H1 (cell line): ENCODE measurements at regions not wholly inside any gene's neighbourhood (a gene's known extent, or its start where the extent isn't known, plus 50 kb on each side); places are given as distances from the start of the nearest gene placed in this dataset.

Experiments used
- CTCF ChIA-PET: fragments of 300-600 bp; sonication (Branson Sonifier 250); formaldehyde crosslinking; loops from one replicate; lab custom pipeline; 2021; ENCODE audit not compliant: partially characterized antibody; lab: Charles Lee
- POLR2A ChIA-PET: fragments of 300-600 bp; sonication (Branson Sonifier 250); formaldehyde crosslinking; loops from one replicate; lab custom pipeline; 2021; ENCODE audit warnings: inconsistent platforms; ENCODE audit not compliant: partially characterized antibody; lab: Charles Lee
- DNase-seq, 2 experiments: peaks; one replicate each; pipeline versions ENCODE4 v3.0.0 to v3.0.0-alpha.2; 2010 to 2022; ENCODE audit warnings: low spot score in 2 of 2, low read depth in 1 of 2, mixed read lengths in 1 of 2
- FAIRE-seq: peaks from 2 replicates; lab custom pipeline; 2011; peaks lifted over from hg19 to GRCh38; lab: Jason Lieb, UNC
- H2AFZ ChIP-seq: 2 replicates; pipeline ENCODE4 v1.8.1; 2012; ENCODE audit warnings: low read length, inconsistent platforms
- H2AK5ac ChIP-seq: 2 replicates; pipeline ENCODE4 v1.6.1; 2013; ENCODE audit warnings: low read depth, low read length
- H2BK120ac ChIP-seq: replicated peaks from 2 replicates; pipeline ENCODE3; 2013; ENCODE audit warnings: low read depth, low read length, inconsistent platforms
- H2BK12ac ChIP-seq: 2 replicates; pipeline ENCODE4 v1.6.1; 2013; ENCODE audit warnings: low read depth, low read length
- H2BK15ac ChIP-seq: 2 replicates; pipeline ENCODE4 v1.6.1; 2013; ENCODE audit warnings: low read length
- H2BK20ac ChIP-seq: 2 replicates; pipeline ENCODE4 v1.6.1; 2013; ENCODE audit warnings: low read length
- H2BK5ac ChIP-seq: 2 replicates; pipeline ENCODE4 v1.6.1; 2013; ENCODE audit warnings: low read depth, low read length
- H3K14ac ChIP-seq: 2 replicates; pipeline ENCODE4 v1.6.1; 2013; ENCODE audit warnings: inconsistent platforms; ENCODE audit not compliant: insufficient read length
- H3K18ac ChIP-seq: 2 replicates; pipeline ENCODE4 v1.6.1; 2013; ENCODE audit warnings: low read length; ENCODE audit errors: extremely low read depth
- H3K23ac ChIP-seq: 2 replicates; pipeline ENCODE4 v1.6.1; 2013; ENCODE audit warnings: inconsistent platforms; ENCODE audit not compliant: insufficient read length
- H3K23me2 ChIP-seq: 2 replicates; pipeline ENCODE4 v1.6.1; 2013; ENCODE audit warnings: low read depth, low read length
- H3K27ac ChIP-seq: 2 replicates; pipeline ENCODE4 v1.6.1; 2011; ENCODE audit warnings: low read depth, low read length, inconsistent platforms
- H3K27me3 ChIP-seq, 4 experiments: replicated peaks in 1 of 4; 1 replicate in 1 of 4; 2 replicates in 3 of 4; pipeline versions ENCODE4 v1.6.1 to v1.8.1; 2011 to 2013; ENCODE audit warnings: low read length in 3 of 4, mild to moderate bottlenecking in 3 of 4, inconsistent platforms in 2 of 4, mixed read lengths in 2 of 4, moderate library complexity in 1 of 4; ENCODE audit not compliant: control insufficient read depth in 3 of 4, insufficient read depth in 3 of 4; ENCODE audit errors: extremely low read depth in 1 of 4
- H3K36me3 ChIP-seq, 4 experiments: 2 replicates each; pipeline versions ENCODE4 v1.6.1 to v1.8.1; 2011 to 2013; ENCODE audit warnings: mild to moderate bottlenecking in 4 of 4, low read length in 3 of 4, moderate library complexity in 2 of 4, control low read depth in 1 of 4, inconsistent platforms in 1 of 4; ENCODE audit not compliant: insufficient read depth in 4 of 4, control insufficient read depth in 2 of 4
- H3K4ac ChIP-seq: replicated peaks from 2 replicates; pipeline ENCODE3; 2013; ENCODE audit warnings: low read length, low read depth, mixed read lengths, inconsistent platforms; ENCODE audit not compliant: insufficient read length
- H3K4me1 ChIP-seq, 4 experiments: replicated peaks in 1 of 4; 1 replicate in 1 of 4; 2 replicates in 3 of 4; pipeline versions ENCODE4 v1.6.1 to v1.8.1; 2011 to 2013; ENCODE audit warnings: low read length in 3 of 4, inconsistent platforms in 2 of 4, mixed read lengths in 1 of 4; ENCODE audit not compliant: insufficient read depth in 4 of 4, control insufficient read depth in 3 of 4
- H3K4me2 ChIP-seq, 2 experiments: 2 replicates each; pipeline versions ENCODE4 v1.6.1 to v1.8.1; 2011 to 2013; ENCODE audit warnings: low read depth in 2 of 2, low read length in 2 of 2, control low read depth in 1 of 2, inconsistent platforms in 1 of 2, mild to moderate bottlenecking in 1 of 2; ENCODE audit not compliant: insufficient read depth in 1 of 2
- H3K4me3 ChIP-seq, 4 experiments: fragments of 200-600, 300-600 bp in 1 of 4; sonication (generic), shearing (Covaris generic), sonication (Bioruptor Twin) in 1 of 4; 2 replicates each; pipeline versions ENCODE4 v1.5.1 to v1.8.1; 2011 to 2016; ENCODE audit warnings: low read length in 4 of 4, low read depth in 3 of 4, control low read depth in 2 of 4, inconsistent platforms in 2 of 4, mild to moderate bottlenecking in 2 of 4, mixed read lengths in 1 of 4, moderate library complexity in 1 of 4; ENCODE audit not compliant: insufficient read depth in 2 of 4; ENCODE audit errors: extremely low read depth in 1 of 4
- H3K56ac ChIP-seq: replicated peaks from 2 replicates; pipeline ENCODE3; 2013; ENCODE audit warnings: low read depth, mild to moderate bottlenecking, mixed read lengths, low read length, inconsistent platforms; ENCODE audit not compliant: insufficient read length
- H3K79me1 ChIP-seq: 2 replicates; pipeline ENCODE4 v1.6.1; 2013; ENCODE audit warnings: low read depth, low read length, control low read depth
- H3K79me2 ChIP-seq, 2 experiments: 2 replicates each; pipeline versions ENCODE4 v1.6.1 to v1.8.1; 2012 to 2013; ENCODE audit warnings: low read length in 2 of 2, mild to moderate bottlenecking in 2 of 2, inconsistent platforms in 1 of 2; ENCODE audit not compliant: insufficient read depth in 2 of 2, control insufficient read depth in 1 of 2
- H3K9ac ChIP-seq, 4 experiments: replicated peaks in 1 of 4; 1 replicate in 1 of 4; 2 replicates in 3 of 4; pipeline versions ENCODE4 v1.6.1 to v1.8.1; 2011 to 2013; ENCODE audit warnings: low read depth in 3 of 4, low read length in 3 of 4, control low read depth in 2 of 4, mild to moderate bottlenecking in 2 of 4, moderate library complexity in 2 of 4, inconsistent platforms in 1 of 4; ENCODE audit errors: extremely low read depth in 1 of 4
- H3K9me3 ChIP-seq, 2 experiments: 2 replicates each; pipeline versions ENCODE4 v1.6.1 to v1.8.1; 2012 to 2013; ENCODE audit warnings: mild to moderate bottlenecking in 2 of 2, moderate library complexity in 2 of 2, control low read depth in 1 of 2, inconsistent platforms in 1 of 2, low read depth in 1 of 2, low read length in 1 of 2, mixed read lengths in 1 of 2; ENCODE audit not compliant: insufficient read depth in 2 of 2
- H4K20me1 ChIP-seq, 2 experiments: replicated peaks in 1 of 2; 2 replicates each; pipeline versions ENCODE3 to v1.8.1; 2011 to 2013; ENCODE audit warnings: inconsistent platforms in 2 of 2, low read length in 2 of 2, mild to moderate bottlenecking in 1 of 2; ENCODE audit not compliant: insufficient read depth in 2 of 2, control insufficient read depth in 1 of 2
- H4K5ac ChIP-seq: 2 replicates; pipeline ENCODE4 v1.6.1; 2013; ENCODE audit warnings: low read length, low read depth, mixed read lengths, inconsistent platforms; ENCODE audit not compliant: insufficient read length
- H4K8ac ChIP-seq: 2 replicates; pipeline ENCODE4 v1.8.0; 2013; ENCODE audit warnings: mild to moderate bottlenecking, moderate library complexity, low read length, inconsistent platforms; ENCODE audit not compliant: insufficient read depth; ENCODE audit errors: extremely low read depth
- H4K91ac ChIP-seq: replicated peaks from 2 replicates; pipeline ENCODE3; 2013; ENCODE audit warnings: low read length, mixed read lengths, inconsistent platforms; ENCODE audit not compliant: insufficient read length
- CBX5 ChIP-seq: fragments of 300-800, 300-1000 bp; sonication (generic); IDR thresholded peaks from 2 replicates; pipeline ENCODE4 v1.7.1; 2016; ENCODE audit warnings: antibody characterized with exemption, low read length, low read depth
- RBBP5 ChIP-seq: IDR thresholded peaks from 2 replicates; pipeline ENCODE4 v1.7.1; 2012; ENCODE audit warnings: low read depth, mild to moderate bottlenecking, inconsistent platforms, low read length, moderate library complexity, borderline replicate concordance
- whole genome bisulfite sequencing, 2 experiments: shearing (Covaris generic) in 1 of 2; methylation state at CpG; one replicate each; pipeline versions ENCODE4 v1.1.6 to v1.1.7; 2013 to 2015; ENCODE audit warnings: low lambda C conversion rate in 2 of 2, mixed read lengths in 2 of 2, inconsistent platforms in 1 of 2, low coverage in 1 of 2, missing lambda C conversion rate in 1 of 2; ENCODE audit not compliant: insufficient replicate concordance in 2 of 2, insufficient coverage in 1 of 2, insufficient read length in 1 of 2; ENCODE audit errors: extremely low coverage in 1 of 2, missing lambda C conversion rate in 1 of 2; 5-methylcytosine and 5-hydroxymethylcytosine counted together

DNA sequence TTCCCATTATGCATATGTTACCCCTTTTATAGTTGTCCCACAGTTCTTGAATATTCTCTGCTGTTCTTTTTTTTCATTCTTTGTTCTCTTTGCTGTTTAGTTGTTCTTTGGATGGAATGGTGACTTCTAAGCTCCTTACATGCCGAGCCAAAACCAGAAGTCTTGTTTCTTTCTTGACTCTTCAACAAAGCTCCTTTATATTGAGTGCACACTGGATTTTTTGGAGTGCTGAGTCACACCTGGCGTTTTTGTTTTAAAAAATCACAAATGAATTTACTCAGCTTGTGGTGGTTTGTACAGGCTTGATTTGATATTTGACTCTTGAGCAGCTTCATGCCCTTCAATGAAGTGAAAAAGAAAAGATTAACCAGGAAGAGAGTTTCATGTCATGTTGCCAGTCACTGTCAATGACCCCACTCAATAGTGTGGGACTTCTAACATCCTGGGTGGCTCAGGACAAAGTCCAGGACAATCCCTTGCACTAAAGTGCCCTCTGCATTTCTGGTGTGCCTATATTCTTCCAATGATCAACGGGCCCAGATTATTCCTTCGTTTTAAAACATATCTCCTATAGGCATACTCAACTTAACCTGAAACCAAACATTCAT is 112.4 kb upstream of the SLC38A4 start:
- no peaks in the 10 kb centered on the region for H3K79me2 ChIP-seq
- FAIRE-seq (no peak), DNase-seq (no peak)
- H3K27ac ChIP-seq: no peak overlapping the region
- CTCF ChIA-PET: no interaction called here
- no peak overlapping the region for H3K4ac ChIP-seq
- no peak overlapping the region; the same call in 1 of the 2 replicates for H2AFZ ChIP-seq
- H3K79me1 ChIP-seq: no peaks in the 10 kb centered on the region
- no peak overlapping the region for H3K18ac ChIP-seq
- no peak overlapping the region for H3K23ac ChIP-seq
- H3K9ac ChIP-seq: no peak overlapping the region
- H2BK120ac ChIP-seq: peak overlapping the region; percentile 36
- H4K5ac ChIP-seq: no peak overlapping the region
- H3K4me1 ChIP-seq: no peaks in the 10 kb centered on the region
- no peak overlapping the region for H3K14ac ChIP-seq
- no peak overlapping the region for H2BK12ac ChIP-seq
- H3K4me3 ChIP-seq: no peak overlapping the region
- H3K4me2 ChIP-seq: no peak overlapping the region
- H4K8ac ChIP-seq: no peak overlapping the region
- no peak overlapping the region for H2BK5ac ChIP-seq
- no peak overlapping the region for H3K56ac ChIP-seq
- no peak overlapping the region for H4K91ac ChIP-seq
- POLR2A ChIA-PET: no interaction called here
- H2BK20ac ChIP-seq: no peak overlapping the region
- H2BK15ac ChIP-seq: no peak overlapping the region
- no peaks in the 10 kb centered on the region for H3K27me3 ChIP-seq
- no peak overlapping the region for H2AK5ac ChIP-seq
- peaks cover 2% of the 10 kb centered on the region; the same call in 1 of the 2 replicates for H3K23me2 ChIP-seq
- no peaks in the 10 kb centered on the region for H4K20me1 ChIP-seq
- no peaks in the 10 kb centered on the region for H3K36me3 ChIP-seq
- no peaks in the 10 kb centered on the region for H3K9me3 ChIP-seq
- 86% methylated on average over 4 of the region's 4 CpGs; no CpG with 5 or more reads in 1 of the 2 experiments for WGBS, 2 experiments
- TF ChIP-seq RBBP5 (no peak), CBX5 (no peak)
